HG03354 (cell line): ENCODE measurements at regions not wholly inside any gene's neighbourhood (a gene's known extent, or its start where the extent isn't known, plus 50 kb on each side); places are given as distances from the start of the nearest gene placed in this dataset.

Source experiments
- ATAC-seq: cut with Tn5 transposase; IDR thresholded peaks from one replicate; pipeline ENCODE4 v1.9.1; 2021; ENCODE audit warnings: mild to moderate bottlenecking; ENCODE audit not compliant: unreplicated experiment, poor library complexity, severe bottlenecking

GRCh38 chr15:69722924-69723323 lies 270.3 kb downstream of the RPLP1 start:
- no peak for ATAC-seq

- ATAC-seq, result no peak
Measured at GRCh38 chr15:69723404-69724096, 270.9 kb downstream of the RPLP1 start.

GRCh38 chr15:69724333-69724732 lies 271.7 kb downstream of the RPLP1 start:
- ATAC-seq, result no peak

- no peak for ATAC-seq
Measured at GRCh38 chr15:69725275-69725674, 272.7 kb downstream of the RPLP1 start.

GRCh38 chr15:69725957-69726356 lies 273.3 kb downstream of the RPLP1 start:
- ATAC-seq, result no peak

- ATAC-seq, result no peak
Measured at GRCh38 chr15:69727121-69727924, 274.7 kb downstream of the RPLP1 start.

- ATAC-seq, result no peak
Measured at GRCh38 chr15:69729167-69729748, 276.6 kb downstream of the RPLP1 start.

GRCh38 chr15:69730281-69731080 lies 277.9 kb downstream of the RPLP1 start:
- no peak for ATAC-seq

- no peak for ATAC-seq
Measured at GRCh38 chr15:69731081-69731330, 278.4 kb downstream of the RPLP1 start.

- ATAC-seq, result no peak
Measured at GRCh38 chr15:69731581-69731980, 279.0 kb downstream of the RPLP1 start.

- no peak for ATAC-seq
Measured at GRCh38 chr15:69732133-69732532, 279.5 kb downstream of the RPLP1 start.

GRCh38 chr15:69734699-69735098 lies 282.1 kb downstream of the RPLP1 start:
- ATAC-seq, result no peak

GRCh38 chr15:69735121-69735520 lies 282.5 kb downstream of the RPLP1 start:
- ATAC-seq, result no peak

- no peak for ATAC-seq
Measured at GRCh38 chr15:69736161-69736560, 283.5 kb downstream of the RPLP1 start.

- ATAC-seq, result no peak
Measured at GRCh38 chr15:69737916-69738315, 285.3 kb downstream of the RPLP1 start.

- ATAC-seq, result no peak
Measured at GRCh38 chr15:69740684-69741083, 288.1 kb downstream of the RPLP1 start.

- no peak for ATAC-seq
Measured at GRCh38 chr15:69742361-69742760, 289.7 kb downstream of the RPLP1 start.

GRCh38 chr15:69743091-69743490 lies 290.5 kb downstream of the RPLP1 start:
- ATAC-seq, result no peak

GRCh38 chr15:69744391-69745162 lies 292.0 kb downstream of the RPLP1 start:
- no peak for ATAC-seq

GRCh38 chr15:69747193-69747592 lies 294.6 kb downstream of the RPLP1 start:
- ATAC-seq, result no peak
